ENCODE measurements at regions not wholly inside any gene's neighbourhood (a gene's known extent, or its start where the extent isn't known, plus 50 kb on each side); places are given as distances from the start of the nearest gene placed in this dataset.

DNA sequence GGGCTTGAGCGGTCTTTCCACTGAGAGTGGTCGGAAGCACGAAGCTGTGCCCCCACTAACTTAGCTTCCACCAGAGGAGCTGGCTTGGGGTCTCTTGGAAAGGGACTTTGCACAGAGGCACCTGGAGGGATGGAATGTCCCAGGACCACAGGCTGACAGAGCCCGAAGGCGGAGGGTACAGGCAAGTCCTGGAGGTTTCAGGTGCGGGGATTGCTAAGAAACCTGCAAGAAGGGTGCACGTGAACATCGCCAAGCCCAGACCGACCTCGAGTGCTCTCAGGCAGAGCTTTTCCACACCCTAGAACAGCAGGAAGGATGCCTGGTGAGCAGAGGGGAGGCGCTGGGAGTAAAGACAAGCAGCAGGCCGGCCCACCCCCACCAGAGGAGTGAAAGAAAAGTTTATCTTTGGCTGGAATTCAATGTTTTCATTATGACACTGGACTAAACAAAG, 61.6 kb downstream of the SERPINA3 start:
- H3K4me1 Mint-ChIP-seq (ENCODE audit: unreplicated experiment), result peaks cover 4% of the 10 kb centered on the region
- DNase-seq (ENCODE audit: extremely low spot score, unreplicated experiment), result peak; percentile 49
- H3K27me3 Mint-ChIP-seq, result no peaks in the 10 kb centered on the region
- H3K9me3 Mint-ChIP-seq, result no peaks in the 10 kb centered on the region
- H3K4me3 Mint-ChIP-seq, result no peak overlapping the region
- no peaks in the 10 kb centered on the region for H3K36me3 Mint-ChIP-seq
- no peak overlapping the region for H3K27ac Mint-ChIP-seq
- TF ChIP-seq, protein P1, sequence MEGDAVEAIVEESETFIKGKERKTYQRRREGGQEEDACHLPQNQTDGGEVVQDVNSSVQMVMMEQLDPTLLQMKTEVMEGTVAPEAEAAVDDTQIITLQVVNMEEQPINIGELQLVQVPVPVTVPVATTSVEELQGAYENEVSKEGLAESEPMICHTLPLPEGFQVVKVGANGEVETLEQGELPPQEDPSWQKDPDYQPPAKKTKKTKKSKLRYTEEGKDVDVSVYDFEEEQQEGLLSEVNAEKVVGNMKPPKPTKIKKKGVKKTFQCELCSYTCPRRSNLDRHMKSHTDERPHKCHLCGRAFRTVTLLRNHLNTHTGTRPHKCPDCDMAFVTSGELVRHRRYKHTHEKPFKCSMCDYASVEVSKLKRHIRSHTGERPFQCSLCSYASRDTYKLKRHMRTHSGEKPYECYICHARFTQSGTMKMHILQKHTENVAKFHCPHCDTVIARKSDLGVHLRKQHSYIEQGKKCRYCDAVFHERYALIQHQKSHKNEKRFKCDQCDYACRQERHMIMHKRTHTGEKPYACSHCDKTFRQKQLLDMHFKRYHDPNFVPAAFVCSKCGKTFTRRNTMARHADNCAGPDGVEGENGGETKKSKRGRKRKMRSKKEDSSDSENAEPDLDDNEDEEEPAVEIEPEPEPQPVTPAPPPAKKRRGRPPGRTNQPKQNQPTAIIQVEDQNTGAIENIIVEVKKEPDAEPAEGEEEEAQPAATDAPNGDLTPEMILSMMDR (conservative IDR thresholded peaks at IDR 0.05), result no peak
